Midbrain (tissue), 1 donor: ENCODE measurements at regions not wholly inside any gene's neighbourhood (a gene's known extent, or its start where the extent isn't known, plus 50 kb on each side); places are given as distances from the start of the nearest gene placed in this dataset.

Experiments used
- DNase-seq: peaks from one replicate; lab custom pipeline; 2025; lab: John Stamatoyannopoulos, UW

DNA sequence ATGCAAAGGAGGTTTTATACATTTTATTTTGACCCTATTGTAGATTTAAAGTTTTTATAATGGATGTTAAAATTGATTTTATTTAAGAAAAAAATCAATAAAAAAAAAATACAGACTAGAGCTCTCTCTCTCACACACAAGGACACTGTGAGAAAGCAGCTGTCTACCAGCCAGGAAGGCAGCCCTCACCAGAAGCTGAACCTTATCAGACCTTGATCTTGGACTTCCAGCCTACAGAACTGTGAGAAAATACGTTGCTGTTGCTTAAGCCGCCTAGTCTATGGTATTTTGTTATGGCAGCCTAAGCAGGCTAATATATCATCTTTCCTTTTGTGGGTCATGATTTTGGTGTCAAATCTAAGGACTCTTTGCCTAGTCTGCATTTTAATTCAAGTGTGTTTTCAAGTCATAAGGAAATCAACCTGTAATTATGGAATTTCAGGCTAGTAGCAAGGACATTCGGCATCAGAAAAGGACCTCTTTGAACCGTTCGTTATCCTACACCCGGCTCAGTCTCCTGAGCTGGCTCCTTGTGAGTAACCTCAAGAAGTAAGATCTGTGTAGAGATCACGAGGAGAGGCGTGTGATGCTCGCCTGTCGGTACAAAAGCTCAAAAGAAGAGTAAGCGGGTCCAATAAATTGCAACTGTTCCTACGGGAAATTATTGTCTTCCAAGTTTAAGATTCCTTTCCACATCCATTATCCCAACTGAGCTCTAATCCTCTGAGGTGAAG is 98.2 kb downstream of the PDCL3 start:
- DNase-seq, result no peak

DNA sequence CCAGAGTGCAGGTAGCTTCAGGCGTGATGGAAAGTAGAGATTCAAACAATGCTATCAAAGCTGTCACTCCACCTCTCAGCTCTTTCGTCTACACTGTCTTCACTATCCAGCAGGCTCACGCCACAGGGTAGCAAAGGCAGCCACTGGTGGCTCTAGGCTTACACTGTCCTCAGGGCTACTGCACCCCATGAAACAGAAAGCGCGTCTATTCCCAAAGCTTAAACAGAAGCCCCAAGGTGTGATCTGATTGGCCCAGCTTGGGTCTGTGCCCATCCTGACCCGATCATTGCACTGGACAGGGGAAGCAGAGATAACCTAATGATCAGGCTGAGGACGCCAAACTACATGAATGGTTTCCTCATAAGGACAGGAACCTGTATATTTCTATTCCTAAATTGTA is 100.1 kb downstream of the PDCL3 start:
- no peak for DNase-seq

DNA sequence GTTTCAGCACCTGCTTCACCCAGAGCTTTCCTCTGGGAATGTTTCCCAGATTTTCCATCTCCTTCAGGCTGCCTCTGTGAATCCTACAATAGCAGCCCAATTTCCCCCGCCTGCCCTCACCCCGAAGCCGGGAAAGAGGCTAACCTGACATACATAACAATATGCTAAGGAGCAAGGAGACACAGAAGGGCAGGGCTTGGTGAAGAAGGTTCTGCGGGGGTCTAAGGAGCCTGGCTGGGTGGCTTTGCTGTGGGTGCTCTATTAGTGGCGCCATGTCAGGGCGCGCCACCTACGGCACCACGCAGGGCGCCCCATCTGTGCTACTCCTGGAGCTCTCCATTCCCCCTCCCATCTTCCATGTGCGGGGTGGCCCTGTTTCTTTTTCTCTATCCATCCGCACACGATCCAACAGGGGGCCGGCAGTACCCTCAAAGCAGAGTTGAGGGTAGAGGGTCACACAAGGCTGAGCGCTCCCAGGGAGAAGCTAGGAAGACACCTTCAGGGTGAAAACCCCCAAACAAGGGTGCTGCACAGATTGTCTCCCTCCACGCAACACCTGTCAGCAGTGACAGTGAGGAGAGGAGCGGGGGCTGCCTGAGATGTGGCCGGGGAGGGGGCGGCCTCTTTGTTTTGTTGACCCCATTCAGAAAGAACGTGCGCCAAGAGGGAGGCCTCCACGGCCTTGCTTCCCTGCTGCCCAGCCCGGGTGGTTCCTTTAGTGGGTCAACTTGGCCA is 101.4 kb downstream of the PDCL3 start:
- no peak for DNase-seq

DNA sequence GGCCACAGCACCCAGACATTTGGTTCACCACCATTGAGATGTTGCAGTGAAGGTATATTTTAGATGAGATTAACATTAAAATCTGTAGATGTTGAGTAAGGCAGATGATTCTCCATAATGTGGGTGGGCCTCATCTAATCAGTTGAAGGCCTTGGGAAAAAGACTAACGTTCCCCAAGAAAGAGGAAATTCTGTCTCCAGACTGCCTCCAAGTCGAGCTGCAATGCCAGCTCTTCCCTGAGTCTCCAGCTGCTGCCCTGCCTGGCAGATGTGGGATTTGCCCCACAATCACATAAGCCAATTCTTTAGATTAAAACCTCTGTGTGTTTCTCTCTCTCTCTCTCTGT is 101.9 kb downstream of the PDCL3 start:
- no peak for DNase-seq

DNA sequence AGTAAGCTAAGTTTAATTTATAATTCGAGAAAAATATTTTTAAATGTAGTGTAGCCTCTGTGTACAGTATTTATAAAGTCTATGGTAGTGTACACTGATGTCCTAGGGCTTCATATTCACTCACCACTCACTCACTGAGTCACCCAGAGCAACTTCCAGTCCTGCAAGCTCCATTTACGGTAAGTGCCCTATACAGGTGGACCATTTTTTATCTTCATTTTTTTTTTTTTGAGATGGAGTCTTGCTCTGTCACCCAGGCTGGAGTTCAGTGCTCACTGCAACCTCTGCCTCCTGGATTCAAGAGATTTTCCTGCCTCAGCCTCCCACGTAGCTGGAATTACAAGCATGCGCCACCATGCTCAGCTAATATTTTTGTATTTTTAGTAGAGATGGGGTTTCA is 104.2 kb downstream of the PDCL3 start:
- no peak for DNase-seq

DNA sequence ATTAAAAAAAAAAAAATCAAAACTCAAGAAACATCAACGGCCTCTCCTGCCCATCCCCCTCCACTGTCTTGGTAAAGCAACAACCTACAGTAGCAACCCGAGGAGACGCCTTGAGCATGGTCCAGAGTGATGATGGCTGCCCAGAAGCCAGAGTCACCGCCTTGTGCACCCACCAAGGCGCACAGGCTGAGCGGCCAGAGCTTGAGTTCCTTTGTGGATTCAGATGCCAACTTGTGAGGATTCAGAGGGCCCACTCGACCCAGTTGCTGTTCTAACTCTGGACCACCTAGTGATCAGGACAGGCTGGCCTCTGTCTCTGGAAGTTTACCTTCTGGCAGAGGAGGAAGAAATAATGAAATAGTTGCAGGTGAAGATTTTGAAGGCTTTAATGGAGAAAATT is 105.0 kb downstream of the PDCL3 start:
- DNase-seq, result no peak

DNA sequence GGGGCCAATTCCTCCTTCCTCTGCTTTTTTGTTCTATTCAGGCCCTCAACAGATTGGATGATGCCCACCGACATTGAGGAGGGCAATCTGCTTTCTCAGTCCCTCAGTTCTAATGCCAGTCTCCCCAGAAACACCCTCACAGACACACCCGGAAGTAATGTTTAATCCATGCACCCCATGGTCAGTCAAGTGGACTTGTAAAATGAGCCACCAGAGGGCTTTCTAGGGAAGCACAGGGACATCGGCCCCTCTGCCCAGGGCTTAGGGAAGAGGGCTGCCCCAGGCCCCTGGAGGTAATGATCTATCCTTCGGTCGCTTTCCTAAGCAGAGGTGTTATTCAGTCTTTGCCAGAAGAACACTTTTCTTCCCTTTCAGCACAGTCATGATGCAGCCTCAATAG is 107.4 kb downstream of the PDCL3 start:
- DNase-seq, result no peak

DNA sequence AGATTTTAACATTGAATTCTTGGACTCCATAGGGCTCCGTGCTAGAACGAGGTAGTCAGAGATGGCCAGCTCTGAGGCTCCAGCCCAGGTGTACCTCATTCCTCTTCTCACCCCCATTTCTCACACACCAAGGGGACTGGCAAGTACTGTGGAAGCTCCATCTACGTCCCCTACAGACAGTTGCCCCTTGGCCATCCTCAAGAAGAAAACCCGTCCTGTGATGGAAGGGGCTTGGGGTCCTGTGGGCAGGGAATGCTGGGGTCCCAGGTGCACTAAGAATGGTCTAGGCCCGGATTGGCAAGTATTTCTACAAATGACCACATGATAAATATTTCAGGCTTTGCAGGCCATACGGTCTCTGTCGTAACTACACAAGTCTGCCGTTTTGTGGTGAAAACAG is 110.3 kb downstream of the PDCL3 start:
- DNase-seq, result no peak

DNA sequence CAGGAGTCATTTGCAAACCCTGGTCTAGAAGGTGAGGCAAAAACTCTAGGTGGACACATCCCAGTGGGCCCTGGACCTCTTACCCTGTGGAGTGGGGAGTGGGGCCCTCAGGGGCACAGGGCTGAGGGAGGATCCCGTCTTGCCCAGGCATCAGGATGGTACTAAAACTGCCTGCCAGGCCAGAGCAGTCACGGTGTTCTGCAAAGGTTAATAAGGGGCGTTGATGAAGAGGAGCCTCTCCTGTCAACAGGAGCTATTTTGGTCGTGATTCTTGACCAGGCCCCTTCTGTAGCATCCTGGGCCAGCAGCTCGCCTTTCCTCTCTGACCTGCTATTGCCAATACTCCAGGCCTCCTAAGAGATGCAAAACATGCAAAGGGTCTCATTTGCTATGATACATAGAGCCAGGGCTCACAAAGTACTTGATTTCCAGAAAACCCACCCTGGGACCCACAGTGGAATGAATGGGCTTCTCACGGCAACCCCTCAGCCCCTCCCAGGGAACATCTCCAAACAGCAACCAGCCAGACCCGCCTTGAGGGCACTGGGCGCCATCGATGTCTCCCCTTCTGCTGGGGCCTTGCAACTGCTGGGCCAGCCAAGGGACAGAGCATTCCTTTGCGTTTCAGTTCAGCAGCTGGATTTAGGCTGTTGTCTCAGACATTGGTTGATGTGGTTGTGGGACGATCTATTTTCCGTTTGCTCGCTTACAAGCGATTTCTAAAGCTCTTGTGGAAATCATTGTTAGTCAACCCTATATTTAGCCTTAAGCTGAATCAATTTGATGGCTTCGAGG is 111.1 kb downstream of the PDCL3 start:
- no peak for DNase-seq

DNA sequence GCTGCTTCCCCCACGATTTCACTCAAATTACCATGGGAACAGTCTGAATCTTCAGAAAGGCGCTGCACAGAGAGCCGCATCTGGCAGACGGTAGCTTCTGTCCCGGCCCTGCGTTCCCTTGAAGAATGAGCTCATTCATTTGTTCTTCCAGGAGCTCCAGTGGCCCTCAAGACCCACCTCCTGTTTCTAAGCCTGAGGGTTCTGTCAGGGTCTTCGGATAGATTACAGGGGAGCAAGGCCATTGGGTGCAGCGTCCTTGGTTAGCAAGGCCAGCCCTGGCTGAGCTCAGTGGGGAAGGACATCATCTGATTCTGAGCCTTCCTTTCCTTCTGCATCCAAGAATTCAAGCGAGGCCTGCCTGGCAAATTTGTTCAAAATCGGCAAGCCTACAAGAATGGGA is 111.9 kb downstream of the PDCL3 start:
- DNase-seq, result no peak

DNA sequence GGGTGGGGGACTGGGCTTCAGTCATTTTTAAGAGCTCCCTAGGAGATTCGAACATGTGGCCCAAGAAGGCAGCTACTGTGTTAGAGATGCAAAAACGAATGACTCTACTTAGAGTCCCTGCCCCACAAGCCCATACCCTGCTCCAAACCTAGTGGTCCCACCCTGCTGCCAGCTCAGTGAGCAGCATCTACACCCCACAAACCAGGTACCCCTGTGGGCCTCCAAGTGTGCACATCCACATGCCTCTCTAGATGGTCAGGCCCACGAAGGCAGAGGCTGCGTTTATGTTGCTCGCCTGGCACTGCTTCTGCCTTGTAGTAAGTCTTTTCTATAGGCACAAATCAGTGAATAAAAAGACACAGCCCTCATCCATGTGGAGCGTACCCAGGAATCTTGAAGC is 112.6 kb downstream of the PDCL3 start:
- no peak for DNase-seq

DNA sequence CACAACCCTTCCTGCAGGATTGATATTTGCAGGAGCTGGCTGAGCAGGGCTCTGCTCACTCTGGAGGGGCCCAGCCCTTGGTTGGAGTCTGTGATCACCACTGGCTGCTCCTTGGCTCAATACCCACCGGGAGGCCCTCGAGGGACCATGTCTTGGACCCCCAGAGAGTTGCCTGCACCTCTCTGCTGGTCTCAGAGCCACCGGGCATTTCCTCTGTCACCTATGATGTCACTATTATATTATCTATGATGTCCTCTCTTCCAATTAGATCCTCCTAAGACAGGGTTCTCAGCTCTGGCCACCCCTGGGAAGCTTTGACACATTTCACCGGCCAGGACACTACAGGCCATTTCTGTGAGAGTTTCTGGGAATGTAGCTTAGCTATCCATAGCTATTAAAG is 113.1 kb downstream of the PDCL3 start:
- DNase-seq, result no peak

DNA sequence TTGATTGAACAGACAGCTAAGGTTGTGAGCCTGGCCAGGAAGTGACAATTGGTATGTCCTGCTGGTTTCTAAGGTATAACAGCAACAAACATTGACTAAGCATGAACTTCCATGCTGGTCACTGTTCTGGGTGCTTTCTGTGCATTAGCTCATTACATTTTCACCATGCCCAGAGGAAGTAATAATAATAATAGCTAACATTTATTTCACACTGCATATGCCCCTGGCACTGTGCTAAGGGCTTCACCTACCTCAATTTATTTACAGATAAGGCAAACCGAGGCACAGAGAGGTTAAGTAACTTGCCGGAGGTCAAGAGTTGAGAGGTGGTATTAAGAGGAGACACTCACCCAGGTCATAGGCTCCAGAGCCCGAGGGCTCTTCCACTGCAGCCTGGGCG is 113.6 kb downstream of the PDCL3 start:
- DNase-seq, result no peak

DNA sequence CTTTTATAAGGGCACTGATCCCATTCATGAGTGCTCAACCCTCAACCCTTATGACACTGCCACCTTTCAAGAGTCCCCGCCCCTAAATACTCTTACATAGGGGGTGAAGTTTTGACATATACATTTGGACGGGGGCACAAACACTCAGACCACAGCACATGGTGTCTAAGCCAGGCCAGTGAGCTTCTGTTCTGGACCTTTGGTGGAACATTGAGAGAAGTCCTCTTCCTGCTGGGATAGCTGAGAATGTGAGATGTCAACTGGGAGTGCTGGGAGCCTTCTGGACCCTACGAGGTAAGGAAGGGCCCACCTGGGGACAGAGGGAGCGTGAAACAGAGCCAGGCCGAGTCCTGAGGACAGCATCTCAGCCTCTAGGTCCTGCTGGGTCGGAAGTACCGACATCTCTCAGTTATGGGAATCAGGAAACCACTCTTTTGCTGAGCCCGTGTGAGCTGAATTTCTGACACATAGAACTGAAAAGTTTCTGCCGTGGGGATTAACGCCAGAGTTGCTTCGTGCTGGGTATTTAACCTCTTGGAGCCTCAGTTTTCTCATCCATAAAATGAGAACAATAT is 114.9 kb downstream of the PDCL3 start:
- no peak for DNase-seq

DNA sequence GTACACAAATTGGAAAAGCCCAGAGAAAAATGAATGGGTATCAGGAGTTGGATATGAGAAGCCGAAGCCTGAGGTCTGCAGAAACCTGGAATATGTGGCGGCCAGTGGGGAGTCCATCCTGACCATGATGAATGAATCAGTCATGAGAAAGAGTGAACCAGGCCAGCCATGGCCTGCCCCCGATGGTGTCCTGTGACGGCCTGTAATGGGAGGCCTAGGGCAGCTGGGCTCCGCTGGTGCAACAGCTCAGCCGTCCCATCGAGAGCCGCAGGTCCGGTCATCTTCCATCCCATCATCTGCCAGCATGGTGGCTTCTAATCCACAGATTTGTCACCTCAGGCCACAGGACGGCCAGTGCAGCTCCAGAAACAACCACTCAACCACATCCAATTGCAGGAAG is 116.4 kb downstream of the PDCL3 start:
- no peak for DNase-seq

DNA sequence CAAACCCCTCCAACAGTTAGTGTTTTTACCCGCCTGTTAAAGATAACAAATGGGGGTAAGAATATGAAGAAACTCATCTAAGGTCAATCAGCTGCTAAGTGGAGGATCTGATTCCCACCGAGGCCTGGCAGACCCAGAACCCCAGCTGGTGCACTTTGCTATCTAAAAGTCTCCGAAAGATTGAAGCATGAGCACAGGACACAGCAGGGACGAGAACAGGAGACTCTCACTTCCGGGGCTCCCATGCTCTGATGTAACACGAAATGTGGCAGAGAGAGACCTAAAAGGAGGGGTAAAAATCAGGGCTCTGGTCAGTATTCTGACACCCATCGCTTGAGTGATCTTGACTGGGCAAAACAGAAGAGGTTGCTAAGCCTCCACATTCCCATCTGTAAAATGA is 119.7 kb downstream of the PDCL3 start:
- no peak for DNase-seq

DNA sequence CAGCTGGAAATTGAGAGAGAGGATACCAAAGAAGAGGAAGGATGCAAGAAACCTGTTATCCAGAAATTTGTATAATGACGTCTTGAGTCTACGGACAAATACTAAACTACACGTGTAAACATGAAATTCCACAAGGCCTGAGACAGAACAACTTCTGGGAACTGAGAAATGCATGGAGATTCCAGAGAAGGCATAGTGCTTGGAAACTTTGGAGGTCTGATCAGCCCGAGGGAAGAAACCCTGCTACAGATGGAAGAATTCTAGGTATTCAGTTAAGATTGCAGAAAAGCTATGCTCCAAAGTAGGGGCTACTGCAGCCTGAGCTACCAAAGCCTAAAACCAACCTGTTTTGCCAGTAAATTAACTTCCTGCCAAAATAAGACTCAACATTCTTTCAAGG is 120.4 kb downstream of the PDCL3 start:
- DNase-seq, result no peak

DNA sequence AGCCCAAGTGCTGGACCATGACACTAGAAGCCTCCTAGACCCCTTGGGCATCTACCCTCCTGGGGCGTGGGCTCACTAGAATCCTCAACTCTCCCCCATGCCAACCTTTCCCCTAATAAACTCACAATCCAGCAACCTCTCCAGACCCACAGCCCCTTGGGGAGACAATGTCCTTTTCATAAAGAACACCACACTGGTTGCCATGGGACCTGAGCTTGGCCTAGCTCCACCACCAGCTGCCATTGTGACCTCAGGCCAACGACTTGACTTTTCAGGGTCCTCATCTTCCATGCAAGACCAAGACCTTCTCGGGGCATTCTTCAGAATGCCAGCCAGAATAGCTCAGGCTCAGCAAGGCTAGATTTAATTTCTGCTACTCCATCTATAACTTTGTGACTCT is 128.1 kb upstream of the NPAS2 start:
- DNase-seq, result no peak

DNA sequence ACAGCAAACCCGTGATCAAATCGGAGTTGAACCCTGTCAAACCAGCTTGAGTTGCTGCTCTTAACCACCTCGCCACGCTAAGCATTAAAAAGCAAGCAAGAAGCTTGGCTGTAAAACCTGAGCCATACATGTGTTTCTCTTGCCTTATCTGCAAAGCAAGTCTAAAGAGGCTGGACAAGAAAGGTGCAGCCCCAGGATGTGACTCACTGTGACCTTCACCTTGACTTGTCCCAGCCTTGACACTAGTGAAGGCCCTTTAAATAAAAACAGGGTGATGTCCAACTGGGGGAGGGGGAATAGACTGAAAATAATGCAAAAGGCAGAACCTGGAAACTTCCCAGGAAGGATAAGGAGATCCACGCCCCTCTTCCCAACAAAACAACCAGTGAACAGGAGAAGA is 127.6 kb upstream of the NPAS2 start:
- DNase-seq, result no peak

DNA sequence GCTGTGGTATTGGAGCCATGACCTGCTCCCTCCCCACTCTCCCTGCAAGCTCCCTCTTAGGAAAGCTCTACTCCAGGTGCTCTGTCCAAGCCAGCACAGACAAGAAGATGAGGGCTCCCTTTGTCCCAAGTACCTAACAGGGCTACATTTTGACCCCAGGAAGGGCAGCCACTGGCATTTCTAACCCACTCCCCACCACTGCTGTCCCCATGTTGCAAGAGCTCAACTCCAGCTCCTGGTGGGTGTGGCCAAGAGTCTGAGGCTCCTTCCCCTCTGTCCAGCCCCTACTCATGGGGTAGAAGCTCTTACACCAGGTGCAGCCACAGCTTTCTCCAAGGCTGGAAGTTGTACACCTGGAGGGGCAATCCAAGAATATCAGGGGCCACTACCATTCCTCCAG is 127.0 kb upstream of the NPAS2 start:
- no peak for DNase-seq

DNA sequence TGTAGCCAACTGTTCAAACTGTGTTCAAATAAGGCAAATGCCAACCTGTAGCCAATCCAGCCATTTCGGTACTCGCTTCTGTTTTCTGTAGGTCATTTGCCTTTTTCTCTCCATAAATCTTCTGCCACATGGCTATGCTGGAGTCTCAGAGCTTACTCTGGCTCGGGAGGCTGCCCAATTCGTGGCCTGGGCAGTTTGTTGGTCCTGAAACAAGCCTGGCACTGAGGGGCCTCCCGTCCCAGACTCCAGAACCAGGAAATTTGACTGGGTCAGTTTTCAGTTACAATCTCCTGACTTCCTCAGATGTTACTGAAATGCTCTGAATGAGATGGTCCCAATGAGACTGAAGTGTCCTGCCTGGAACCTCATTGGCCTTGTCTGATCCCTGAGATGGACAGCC is 120.8 kb upstream of the NPAS2 start:
- DNase-seq, result no peak

DNA sequence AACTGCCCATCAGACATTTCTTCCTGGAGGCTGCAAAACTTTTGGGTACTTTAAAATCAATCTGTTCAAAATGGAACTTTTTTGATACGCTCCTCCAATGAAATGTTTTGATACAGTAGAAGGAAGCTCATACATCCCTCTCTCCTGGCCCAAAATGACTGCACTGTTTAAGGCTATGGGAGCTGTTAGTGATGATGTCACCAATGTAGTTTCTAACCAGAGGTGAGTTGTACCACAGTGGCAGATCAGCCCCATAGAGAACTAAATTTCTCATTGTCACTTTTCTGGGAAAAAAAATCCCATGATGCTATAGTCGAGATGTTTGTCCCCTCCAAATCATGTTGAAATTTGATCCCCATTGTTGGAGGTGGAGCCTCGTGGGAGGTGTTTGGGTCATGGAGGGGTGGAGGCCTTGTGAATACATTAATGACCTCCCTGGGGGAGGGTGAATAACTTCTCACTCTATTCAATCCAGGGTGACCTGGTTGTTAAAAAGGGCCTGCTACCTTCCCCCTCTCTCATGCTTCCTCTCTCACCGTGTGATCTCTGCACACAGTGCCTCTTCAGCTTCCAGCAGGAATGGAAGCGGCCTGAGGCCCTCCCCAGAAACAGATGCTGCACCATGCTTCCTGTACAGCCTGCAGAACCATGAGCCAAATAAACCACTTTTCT is 117.4 kb upstream of the NPAS2 start:
- DNase-seq, result no peak
